ENCODE measurements at regions not wholly inside any gene's neighbourhood (a gene's known extent, or its start where the extent isn't known, plus 50 kb on each side); places are given as distances from the start of the nearest gene placed in this dataset.

DNA sequence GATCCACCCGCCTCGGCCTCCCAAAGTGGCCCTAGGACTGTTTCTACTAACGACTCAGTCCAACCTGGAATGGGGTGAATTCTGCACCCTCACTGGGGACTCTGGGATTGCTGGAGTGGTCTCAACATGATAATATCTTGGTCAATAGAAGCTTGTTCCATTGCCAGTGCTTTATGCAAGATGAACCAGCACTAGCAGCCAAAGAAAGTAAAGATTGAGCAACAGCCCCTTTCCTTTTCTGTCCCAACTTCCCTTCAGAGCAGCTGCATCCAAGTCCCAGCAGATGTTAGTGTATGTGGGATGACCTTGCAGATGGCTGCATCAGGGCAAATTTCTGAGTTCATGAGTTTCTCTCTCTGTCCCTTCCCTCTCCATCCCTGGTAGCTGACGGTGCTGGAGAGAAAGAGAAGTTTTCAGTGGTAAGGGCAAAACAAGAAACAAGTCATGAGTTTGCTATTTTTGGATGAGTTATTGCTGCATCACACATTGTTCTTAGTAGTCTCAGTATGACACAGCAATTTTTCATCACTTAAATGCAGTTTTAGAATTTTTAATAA, 183.6 kb upstream of the EDNRB start:
- Histone ChIP-seq H3F3A (ENCODE audit: control insufficient read depth, insufficient read depth) (no peaks in the 10 kb centered on the region), H3K4me1 (ENCODE audit: control insufficient read depth, low read length) (no peaks in the 10 kb centered on the region), H3K79me2 (ENCODE audit: control insufficient read depth, low read length) (no peaks in the 10 kb centered on the region), H3K9me2 (replicated peaks; ENCODE audit: control insufficient read depth, low read length) (no peaks in the 10 kb centered on the region), H4K20me1 (ENCODE audit: control insufficient read depth, insufficient read depth, low read depth, low read length) (no peaks in the 10 kb centered on the region), H3K36me3 (ENCODE audit: control insufficient read depth, low read length) (no peaks in the 10 kb centered on the region), H3K4me2 (ENCODE audit: low read length) (no peak overlapping the region), H3K27me3 (ENCODE audit: control insufficient read depth, low read length) (no peaks in the 10 kb centered on the region), H3K9me3 (ENCODE audit: control insufficient read depth, insufficient read depth, low read length) (no peaks in the 10 kb centered on the region), H3K27ac (ENCODE audit: low read depth, low read length) (no peak overlapping the region), H3K4me3 (ENCODE audit: low read length) (no peak overlapping the region)
- no peak for TF ChIP-seq EZH2phosphoT487 (IDR thresholded peaks at IDR 0.05; ENCODE audit: borderline replicate concordance, low read length)
- TF ChIP-seq, protein P1, sequence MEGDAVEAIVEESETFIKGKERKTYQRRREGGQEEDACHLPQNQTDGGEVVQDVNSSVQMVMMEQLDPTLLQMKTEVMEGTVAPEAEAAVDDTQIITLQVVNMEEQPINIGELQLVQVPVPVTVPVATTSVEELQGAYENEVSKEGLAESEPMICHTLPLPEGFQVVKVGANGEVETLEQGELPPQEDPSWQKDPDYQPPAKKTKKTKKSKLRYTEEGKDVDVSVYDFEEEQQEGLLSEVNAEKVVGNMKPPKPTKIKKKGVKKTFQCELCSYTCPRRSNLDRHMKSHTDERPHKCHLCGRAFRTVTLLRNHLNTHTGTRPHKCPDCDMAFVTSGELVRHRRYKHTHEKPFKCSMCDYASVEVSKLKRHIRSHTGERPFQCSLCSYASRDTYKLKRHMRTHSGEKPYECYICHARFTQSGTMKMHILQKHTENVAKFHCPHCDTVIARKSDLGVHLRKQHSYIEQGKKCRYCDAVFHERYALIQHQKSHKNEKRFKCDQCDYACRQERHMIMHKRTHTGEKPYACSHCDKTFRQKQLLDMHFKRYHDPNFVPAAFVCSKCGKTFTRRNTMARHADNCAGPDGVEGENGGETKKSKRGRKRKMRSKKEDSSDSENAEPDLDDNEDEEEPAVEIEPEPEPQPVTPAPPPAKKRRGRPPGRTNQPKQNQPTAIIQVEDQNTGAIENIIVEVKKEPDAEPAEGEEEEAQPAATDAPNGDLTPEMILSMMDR (IDR thresholded peaks at IDR 0.05; ENCODE audit: low read depth, low read length, poor library complexity, severe bottlenecking) = no peak

DNA sequence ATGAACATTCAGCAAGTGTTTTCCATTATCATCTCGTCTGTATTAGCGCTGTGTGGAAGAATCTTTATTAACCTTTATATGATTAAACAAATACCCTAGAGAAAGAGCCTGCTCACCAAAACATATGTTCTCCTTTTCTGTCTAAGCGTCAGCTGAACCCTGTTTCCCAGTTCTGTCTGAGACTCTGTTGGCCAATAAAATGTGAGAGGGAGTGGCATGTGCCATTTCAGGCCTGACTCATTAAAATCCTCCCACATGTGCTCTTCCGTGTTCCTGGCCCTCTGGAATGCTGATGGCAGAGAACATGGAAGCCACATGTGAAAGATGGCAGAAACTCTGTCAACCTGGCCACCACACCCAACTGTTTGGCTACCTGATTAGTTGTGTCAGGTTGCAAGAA, 181.9 kb upstream of the EDNRB start:
- no peaks in the 10 kb centered on the region for H3F3A ChIP-seq (ENCODE audit: control insufficient read depth, insufficient read depth)
- no peaks in the 10 kb centered on the region for H3K9me2 ChIP-seq (replicated peaks; ENCODE audit: control insufficient read depth, low read length)
- H3K36me3 ChIP-seq (ENCODE audit: control insufficient read depth, low read length) = no peaks in the 10 kb centered on the region
- H3K9me3 ChIP-seq (ENCODE audit: control insufficient read depth, insufficient read depth, low read length) = no peaks in the 10 kb centered on the region
- H3K4me2 ChIP-seq (ENCODE audit: low read length) = no peak overlapping the region
- H3K4me1 ChIP-seq (ENCODE audit: control insufficient read depth, low read length) = no peaks in the 10 kb centered on the region
- no peak overlapping the region for H3K27ac ChIP-seq (ENCODE audit: low read depth, low read length)
- H3K4me3 ChIP-seq (ENCODE audit: low read length) = no peak overlapping the region
- TF ChIP-seq, protein P1 (IDR thresholded peaks at IDR 0.05; ENCODE audit: low read depth, low read length, poor library complexity, severe bottlenecking) = no peak
- TF ChIP-seq EZH2phosphoT487 (IDR thresholded peaks at IDR 0.05; ENCODE audit: borderline replicate concordance, low read length) = no peak
- H4K20me1 ChIP-seq (ENCODE audit: control insufficient read depth, insufficient read depth, low read depth, low read length) = no peaks in the 10 kb centered on the region
- H3K79me2 ChIP-seq (ENCODE audit: control insufficient read depth, low read length) = no peaks in the 10 kb centered on the region
- no peaks in the 10 kb centered on the region for H3K27me3 ChIP-seq (ENCODE audit: control insufficient read depth, low read length)

DNA sequence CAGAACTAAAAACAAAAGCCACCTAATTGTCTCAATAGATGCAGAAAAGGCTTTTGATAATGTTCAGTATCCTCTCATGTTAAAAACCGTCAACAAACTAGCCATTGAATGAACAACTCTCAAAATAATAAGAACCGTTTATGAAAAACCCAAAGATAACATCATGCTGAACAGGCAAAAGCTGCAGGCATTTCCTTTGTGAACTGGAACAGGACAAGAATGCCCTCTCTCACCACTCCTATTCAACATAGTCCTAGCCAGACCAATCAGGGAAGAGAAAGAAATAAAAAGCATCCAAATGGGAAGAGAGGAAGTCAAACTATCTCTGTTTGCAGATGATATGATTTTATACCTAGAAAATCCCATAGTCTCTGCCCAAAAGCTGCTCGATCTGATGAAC, 179.6 kb upstream of the EDNRB start:
- H3F3A ChIP-seq (ENCODE audit: control insufficient read depth, insufficient read depth) = no peaks in the 10 kb centered on the region
- H3K9me3 ChIP-seq (ENCODE audit: control insufficient read depth, insufficient read depth, low read length) = no peaks in the 10 kb centered on the region
- no peaks in the 10 kb centered on the region for H4K20me1 ChIP-seq (ENCODE audit: control insufficient read depth, insufficient read depth, low read depth, low read length)
- no peak overlapping the region for H3K4me3 ChIP-seq (ENCODE audit: low read length)
- no peak overlapping the region for H3K27ac ChIP-seq (ENCODE audit: low read depth, low read length)
- H3K27me3 ChIP-seq (ENCODE audit: control insufficient read depth, low read length) = no peaks in the 10 kb centered on the region
- no peak overlapping the region for H3K4me2 ChIP-seq (ENCODE audit: low read length)
- TF ChIP-seq, protein P1 (IDR thresholded peaks at IDR 0.05; ENCODE audit: low read depth, low read length, poor library complexity, severe bottlenecking) = no peak
- no peak for TF ChIP-seq EZH2phosphoT487 (IDR thresholded peaks at IDR 0.05; ENCODE audit: borderline replicate concordance, low read length)
- no peaks in the 10 kb centered on the region for H3K36me3 ChIP-seq (ENCODE audit: control insufficient read depth, low read length)
- H3K9me2 ChIP-seq (replicated peaks; ENCODE audit: control insufficient read depth, low read length) = no peaks in the 10 kb centered on the region
- no peaks in the 10 kb centered on the region for H3K79me2 ChIP-seq (ENCODE audit: control insufficient read depth, low read length)
- no peaks in the 10 kb centered on the region for H3K4me1 ChIP-seq (ENCODE audit: control insufficient read depth, low read length)

Data from DOHH2 (cell line).